COLO668 (cell line): ENCODE measurements at regions not wholly inside any gene's neighbourhood (a gene's known extent, or its start where the extent isn't known, plus 50 kb on each side); places are given as distances from the start of the nearest gene placed in this dataset.

Experiments
- DNase-seq: peaks from one replicate; lab custom pipeline; 2025; ENCODE audit not compliant: unreplicated experiment; lab: John Stamatoyannopoulos, UW

GRCh38 chr3:20916951-20917606, 731.1 kb upstream of the SGO1 start:
- no peak for DNase-seq

- no peak for DNase-seq
These were observed 728.3 kb upstream of the SGO1 start for GRCh38 chr3:20914310-20914709.

- no peak for DNase-seq
These were observed 726.4 kb upstream of the SGO1 start for GRCh38 chr3:20912406-20912805.

- no peak for DNase-seq
These were observed 723.5 kb upstream of the SGO1 start for GRCh38 chr3:20909511-20909910.

- no peak for DNase-seq
These were observed 719.3 kb upstream of the SGO1 start for GRCh38 chr3:20905210-20905805.

- DNase-seq = no peak
These were observed 718.7 kb upstream of the SGO1 start for GRCh38 chr3:20904671-20905070.

DNA sequence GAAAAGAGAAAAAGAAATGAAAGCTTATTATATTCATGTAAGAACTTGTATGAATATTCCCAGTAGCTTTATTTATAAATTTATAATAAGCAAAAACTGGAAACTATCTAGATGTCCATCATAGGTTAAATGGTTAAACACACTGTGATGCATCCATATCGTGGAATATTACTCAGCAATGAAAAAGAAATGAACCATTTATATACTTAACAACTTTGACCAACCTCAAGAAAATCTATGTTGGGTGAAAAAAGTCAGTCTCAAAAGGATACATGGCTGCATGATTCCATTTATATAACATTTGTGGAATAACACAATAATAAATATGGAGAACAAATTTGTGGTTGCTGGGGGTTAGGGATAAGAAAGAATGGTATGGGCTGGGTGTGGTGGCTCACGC, 713.0 kb upstream of the SGO1 start:
- DNase-seq = no peak

GRCh38 chr3:20890111-20890519, 704.1 kb upstream of the SGO1 start:
- no peak for DNase-seq

DNA sequence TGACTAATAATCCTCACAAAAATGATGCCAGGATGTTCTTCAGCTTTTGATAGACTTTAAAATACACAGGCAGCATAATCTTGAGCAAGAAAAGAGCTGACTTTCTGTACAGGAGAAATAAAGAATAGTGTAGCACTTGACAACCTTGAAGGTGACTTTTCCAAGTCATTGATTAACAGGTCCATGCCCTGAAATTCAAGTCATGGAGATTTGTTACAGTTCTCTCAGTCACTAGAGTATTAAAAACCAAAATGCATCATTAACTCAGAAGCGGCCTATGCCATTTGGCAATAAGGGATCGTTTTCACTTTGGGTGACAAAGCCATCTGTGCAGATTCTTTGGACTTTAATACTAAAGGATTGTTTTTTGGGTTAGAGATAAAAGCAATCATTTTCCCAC, 692.7 kb upstream of the SGO1 start:
- no peak for DNase-seq

- no peak for DNase-seq
These were observed 687.2 kb upstream of the SGO1 start for GRCh38 chr3:20873235-20873634.

DNA sequence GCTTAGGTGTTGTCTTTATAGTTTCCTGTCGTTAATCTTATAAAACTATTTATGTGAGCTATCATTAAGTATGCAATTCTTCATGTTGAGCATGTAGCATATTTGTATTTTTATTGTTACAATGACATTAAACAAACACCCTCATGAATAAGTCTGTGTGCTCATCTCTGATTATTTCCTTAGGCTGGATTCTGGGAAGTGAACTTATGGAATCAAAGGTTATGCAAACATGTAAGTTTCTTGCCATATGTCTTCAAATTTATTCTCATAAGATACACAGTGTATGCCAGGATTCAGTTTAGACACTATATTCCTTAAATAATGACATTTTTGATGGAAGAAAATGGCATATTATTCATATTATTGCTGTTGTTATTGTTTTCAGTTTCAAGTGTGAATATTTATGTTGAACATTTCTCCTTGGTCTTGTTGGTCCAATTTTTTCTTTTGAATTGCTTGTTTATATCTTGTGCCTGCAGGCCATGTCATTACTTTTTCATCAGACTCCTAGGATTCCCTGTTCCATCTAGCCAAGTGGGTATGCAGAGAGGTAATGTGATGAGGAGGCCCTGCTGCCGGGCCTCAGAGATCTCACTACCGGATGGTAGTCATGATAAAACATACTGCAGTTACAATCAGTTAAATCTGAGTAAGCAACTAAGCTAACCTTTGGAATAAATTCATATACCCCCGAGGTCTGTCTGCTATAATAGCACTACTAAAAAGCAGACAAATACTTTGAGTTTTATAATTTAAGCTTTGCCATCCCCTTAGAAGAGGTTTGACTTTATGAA, 684.3 kb upstream of the SGO1 start:
- no peak for DNase-seq

GRCh38 chr3:20865803-20866202, 679.8 kb upstream of the SGO1 start:
- no peak for DNase-seq

- no peak for DNase-seq
These were observed 675.4 kb upstream of the SGO1 start for GRCh38 chr3:20861454-20861853.

DNA sequence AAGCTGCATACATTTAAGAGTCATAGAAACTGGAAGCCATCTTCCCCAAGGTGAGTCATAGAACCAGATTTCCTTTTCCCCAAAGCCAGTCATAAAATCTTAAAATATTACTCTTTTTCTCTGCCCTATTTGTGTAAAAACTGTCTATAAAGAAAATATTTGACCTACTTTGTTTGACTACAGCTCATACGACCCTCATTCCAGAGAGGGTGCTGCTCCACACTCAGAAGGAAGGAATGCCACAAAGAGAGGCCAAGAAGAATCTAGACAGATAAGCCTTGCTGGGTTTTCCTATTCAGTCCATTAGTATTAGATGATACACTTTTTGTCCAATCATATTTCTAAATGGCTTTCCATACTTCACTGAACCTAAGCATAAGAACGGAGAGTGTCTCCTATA, 671.6 kb upstream of the SGO1 start:
- no peak for DNase-seq

- no peak for DNase-seq
These were observed 667.9 kb upstream of the SGO1 start for GRCh38 chr3:20853890-20854289.

GRCh38 chr3:20852712-20853111, 666.7 kb upstream of the SGO1 start:
- no peak for DNase-seq

DNA sequence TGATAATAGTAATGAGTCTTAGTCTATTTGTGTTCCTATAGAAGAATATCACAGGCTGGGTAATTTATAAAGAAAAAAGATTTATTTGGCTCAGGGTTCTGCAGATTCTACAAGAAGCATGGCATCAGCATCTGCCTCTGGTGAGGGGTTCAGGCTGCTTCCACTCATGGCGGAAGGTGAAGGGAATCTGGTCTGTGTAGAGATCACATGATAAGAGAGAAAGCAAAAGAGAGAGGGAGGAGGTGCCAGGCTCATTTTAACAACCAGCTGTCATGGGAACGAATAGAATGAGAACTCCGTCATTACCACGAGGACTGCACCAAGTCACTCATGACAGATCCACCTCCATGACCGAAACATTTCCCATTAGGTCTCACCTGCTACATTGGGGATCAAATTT, 664.0 kb upstream of the SGO1 start:
- DNase-seq = peak; percentile 5

- DNase-seq = no peak
These were observed 660.8 kb upstream of the SGO1 start for GRCh38 chr3:20846832-20847231.

DNA sequence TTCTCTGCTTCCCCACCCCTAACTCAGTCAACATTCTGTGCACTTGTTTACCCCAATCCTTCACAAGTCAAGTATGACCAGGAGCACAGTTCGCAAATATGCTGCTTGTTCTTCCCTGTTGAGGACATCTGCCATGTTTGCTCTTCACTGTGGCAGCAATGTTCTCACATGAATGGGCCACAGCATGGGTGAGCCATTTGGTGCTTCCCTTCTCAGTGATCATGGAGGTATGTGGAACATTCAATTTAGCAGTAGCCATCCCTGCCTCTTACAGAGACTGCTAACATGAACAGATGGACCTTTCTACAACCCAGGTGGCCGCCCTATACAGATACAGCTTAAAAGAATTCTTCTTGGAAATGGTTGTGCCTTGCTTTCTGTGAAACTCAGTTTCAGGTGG, 660.1 kb upstream of the SGO1 start:
- peak; percentile 1 for DNase-seq

- DNase-seq = no peak
These were observed 658.8 kb upstream of the SGO1 start for GRCh38 chr3:20844851-20845250.

- DNase-seq = no peak
These were observed 656.8 kb upstream of the SGO1 start for GRCh38 chr3:20842594-20843436.
